AG20443 (cell line): ENCODE measurements at regions not wholly inside any gene's neighbourhood (a gene's known extent, or its start where the extent isn't known, plus 50 kb on each side); places are given as distances from the start of the nearest gene placed in this dataset.
"Not testable (repeated sequence)": the region's sequence is repeated elsewhere in the genome, so short reads cannot be mapped to it uniquely, and the experiment has no call there.

Experiments
- DNase-seq: peaks from one replicate; pipeline ENCODE4 v3.0.0; 2012; ENCODE audit warnings: low spot score, mixed read lengths

- DNase-seq: peak; percentile 86
Measured at GRCh38 chr6:139539852-139540251, 165.4 kb upstream of the CITED2 start.

- no peak for DNase-seq
Measured at GRCh38 chr6:139538366-139538765, 163.9 kb upstream of the CITED2 start.

GRCh38 chr6:139536751-139537617 is 162.5 kb upstream of the CITED2 start:
- DNase-seq: no peak

GRCh38 chr6:139534472-139535115 is 160.1 kb upstream of the CITED2 start:
- no peak for DNase-seq

GRCh38 chr6:139533573-139534471 is 159.4 kb upstream of the CITED2 start:
- peak; percentile 52 for DNase-seq

- DNase-seq: no peak
Measured at GRCh38 chr6:139533171-139533570, 158.7 kb upstream of the CITED2 start.

- DNase-seq: no peak
Measured at GRCh38 chr6:139531148-139532115, 157.0 kb upstream of the CITED2 start.

- DNase-seq: no peak
Measured at GRCh38 chr6:139530561-139530960, 156.1 kb upstream of the CITED2 start.

GRCh38 chr6:139529420-139529819 is 155.0 kb upstream of the CITED2 start:
- no peak for DNase-seq

- no peak for DNase-seq
Measured at GRCh38 chr6:139528471-139528870, 154.0 kb upstream of the CITED2 start.

GRCh38 chr6:139525415-139525814 is 151.0 kb upstream of the CITED2 start:
- no peak for DNase-seq

GRCh38 chr6:139523986-139524385 is 149.5 kb upstream of the CITED2 start:
- no peak for DNase-seq

GRCh38 chr6:139522511-139523220 is 148.2 kb upstream of the CITED2 start:
- no peak for DNase-seq

GRCh38 chr6:139521338-139521737 is 146.9 kb upstream of the CITED2 start:
- no peak for DNase-seq

- DNase-seq: no peak
Measured at GRCh38 chr6:139520321-139520768, 145.9 kb upstream of the CITED2 start.

- DNase-seq: peak; percentile 52
Measured at GRCh38 chr6:139519571-139520031, 145.2 kb upstream of the CITED2 start.

- DNase-seq: no peak
Measured at GRCh38 chr6:139519097-139519496, 144.6 kb upstream of the CITED2 start.

- DNase-seq: no peak
Measured at GRCh38 chr6:139518556-139519091, 144.2 kb upstream of the CITED2 start.

GRCh38 chr6:139517998-139518555 is 143.6 kb upstream of the CITED2 start:
- DNase-seq: not testable (repeated sequence)

- no peak for DNase-seq
Measured at GRCh38 chr6:139515511-139515910, 141.1 kb upstream of the CITED2 start.
